ENCODE measurements at regions not wholly inside any gene's neighbourhood (a gene's known extent, or its start where the extent isn't known, plus 50 kb on each side); places are given as distances from the start of the nearest gene placed in this dataset.

DNA sequence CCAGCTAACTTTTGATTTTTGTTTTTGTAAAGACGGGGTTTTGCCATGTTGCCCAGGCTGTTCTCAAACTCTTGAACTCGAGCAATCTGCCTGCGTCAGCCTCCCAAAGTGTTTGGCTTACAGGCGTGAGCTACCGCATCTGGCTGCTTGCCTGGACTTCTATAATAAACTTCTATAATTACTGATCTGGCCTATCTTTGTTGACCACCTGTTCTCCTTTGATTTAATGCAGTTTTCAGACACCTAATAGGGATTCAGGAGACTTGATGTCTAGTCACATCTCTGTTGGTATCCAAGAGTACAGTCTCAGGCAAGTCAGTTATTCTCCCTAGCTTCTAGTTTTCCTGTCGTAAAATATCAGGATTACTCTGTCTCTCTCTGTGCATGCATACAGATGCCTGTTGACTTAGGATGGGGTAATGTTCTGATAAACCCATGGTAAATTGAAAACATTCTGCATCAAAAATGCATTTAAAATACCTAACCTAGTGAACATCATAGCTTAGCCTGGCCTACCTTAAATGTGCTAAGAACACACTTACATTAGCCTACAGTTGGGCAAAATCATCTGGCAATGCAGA lies 51.5 kb upstream of the NR3C1 start:
- Histone ChIP-seq H3K27me3 (replicated peaks in 1 of 4; ENCODE audit: control insufficient read depth in 3 of 4, extremely low read depth in 1 of 4, insufficient read depth in 3 of 4, low read length in 3 of 4) (no peaks in the 10 kb centered on the region), H3K36me3 (ENCODE audit: control insufficient read depth in 2 of 4, insufficient read depth in 4 of 4, low read length in 3 of 4) (no peaks in the 10 kb centered on the region), H4K20me1 (replicated peaks in 1 of 2; ENCODE audit: control insufficient read depth in 1 of 2, insufficient read depth in 2 of 2, low read length in 2 of 2) (no peaks in the 10 kb centered on the region), H2AK5ac (ENCODE audit: low read depth, low read length) (no peak overlapping the region), H2BK20ac (ENCODE audit: low read length) (no peak overlapping the region), H4K91ac (replicated peaks; ENCODE audit: insufficient read length, low read length) (no peak overlapping the region), H3K4me3 (ENCODE audit: extremely low read depth in 1 of 4, insufficient read depth in 2 of 4, low read depth in 3 of 4, low read length in 4 of 4) (no peak overlapping the region), H3K4me1 (replicated peaks in 1 of 4; ENCODE audit: control insufficient read depth in 3 of 4, insufficient read depth in 4 of 4, low read length in 3 of 4) (no peaks in the 10 kb centered on the region), H3K79me2 (ENCODE audit: control insufficient read depth in 1 of 2, insufficient read depth in 2 of 2, low read length in 2 of 2) (no peaks in the 10 kb centered on the region), H3K9ac (replicated peaks in 1 of 4; ENCODE audit: extremely low read depth in 1 of 4, low read depth in 3 of 4, low read length in 3 of 4) (no peak overlapping the region), H3K27ac (ENCODE audit: low read depth, low read length) (no peak overlapping the region), H3K18ac (ENCODE audit: extremely low read depth, low read length) (no peak overlapping the region), H2BK5ac (ENCODE audit: low read depth, low read length) (no peak overlapping the region), H4K5ac (ENCODE audit: insufficient read length, low read depth, low read length) (no peak overlapping the region), H4K8ac (ENCODE audit: extremely low read depth, insufficient read depth, low read length) (no peak overlapping the region), H3K23me2 (ENCODE audit: low read depth, low read length) (no peaks in the 10 kb centered on the region), H3K14ac (ENCODE audit: insufficient read length) (no peak overlapping the region), H3K56ac (replicated peaks; ENCODE audit: insufficient read length, low read depth, low read length) (no peak overlapping the region), H2BK15ac (ENCODE audit: low read length) (no peak overlapping the region), H3K4ac (replicated peaks; ENCODE audit: insufficient read length, low read depth, low read length) (no peak overlapping the region), H3K9me3 (ENCODE audit: insufficient read depth in 2 of 2, low read depth in 1 of 2, low read length in 1 of 2) (no peaks in the 10 kb centered on the region), H3K79me1 (ENCODE audit: low read depth, low read length) (no peaks in the 10 kb centered on the region), H2BK12ac (ENCODE audit: low read depth, low read length) (no peak overlapping the region), H3K4me2 (ENCODE audit: insufficient read depth in 1 of 2, low read depth in 2 of 2, low read length in 2 of 2) (no peak overlapping the region), H2AFZ (ENCODE audit: low read length) (no peak overlapping the region), H2BK120ac (replicated peaks; ENCODE audit: low read depth, low read length) (no peak overlapping the region), H3K23ac (ENCODE audit: insufficient read length) (no peak overlapping the region)
- 92% methylated on average over 6 of the region's 6 CpGs; no CpG with 5 or more reads in 1 of the 2 experiments for WGBS, 2 experiments (ENCODE audit: extremely low coverage in 1 of 2, insufficient coverage in 1 of 2, insufficient read length in 1 of 2, insufficient replicate concordance in 2 of 2, low coverage in 1 of 2, low lambda C conversion rate in 2 of 2, missing lambda C conversion rate in 1 of 2)
- FAIRE-seq: no peak
- DNase-seq (ENCODE audit: low read depth in 1 of 2, low spot score in 2 of 2): no peak
- CTCF ChIA-PET (ENCODE audit: partially characterized antibody): interaction anchor here (1.2 kb wide), 1 partner anchor 51 kb away, joined by 3 read pairs; no protein-coding TSS in a partner anchor
- no peak for TF ChIP-seq FOSL1 (IDR thresholded peaks at IDR 0.05; ENCODE audit: insufficient read depth, low read depth, low read length)
- TF ChIP-seq JUN (IDR thresholded peaks at IDR 0.05; ENCODE audit: low read depth, low read length): no peak
- TF ChIP-seq EP300 (IDR thresholded peaks at IDR 0.05; ENCODE audit: borderline replicate concordance in 1 of 2, low read depth in 2 of 2, low read length in 2 of 2): no peak
- no peak for TF ChIP-seq HDAC6 (IDR thresholded peaks at IDR 0.05; ENCODE audit: low read depth, low read length)
- TF ChIP-seq, protein P1, sequence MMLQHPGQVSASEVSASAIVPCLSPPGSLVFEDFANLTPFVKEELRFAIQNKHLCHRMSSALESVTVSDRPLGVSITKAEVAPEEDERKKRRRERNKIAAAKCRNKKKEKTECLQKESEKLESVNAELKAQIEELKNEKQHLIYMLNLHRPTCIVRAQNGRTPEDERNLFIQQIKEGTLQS (IDR thresholded peaks at IDR 0.05; ENCODE audit: insufficient read depth, low read depth, low read length): no peak
- TF ChIP-seq KDM4A (IDR thresholded peaks at IDR 0.05; ENCODE audit: low read depth, low read length, severe bottlenecking): no peak
- TF ChIP-seq POLR2A (IDR thresholded peaks at IDR 0.05; ENCODE audit: control extremely low read depth in 1 of 2, low read depth in 2 of 2, low read length in 2 of 2): no peak
- TF ChIP-seq GABPA (IDR thresholded peaks at IDR 0.05; ENCODE audit: borderline replicate concordance, insufficient read depth, low read length): no peak
- TF ChIP-seq POLR2AphosphoS5 (IDR thresholded peaks at IDR 0.05; ENCODE audit: low read depth, low read length): no peak
- POLR2A ChIA-PET (ENCODE audit: partially characterized antibody): no interaction called here
